ENCODE measurements at regions not wholly inside any gene's neighbourhood (a gene's known extent, or its start where the extent isn't known, plus 50 kb on each side); places are given as distances from the start of the nearest gene placed in this dataset.

DNA sequence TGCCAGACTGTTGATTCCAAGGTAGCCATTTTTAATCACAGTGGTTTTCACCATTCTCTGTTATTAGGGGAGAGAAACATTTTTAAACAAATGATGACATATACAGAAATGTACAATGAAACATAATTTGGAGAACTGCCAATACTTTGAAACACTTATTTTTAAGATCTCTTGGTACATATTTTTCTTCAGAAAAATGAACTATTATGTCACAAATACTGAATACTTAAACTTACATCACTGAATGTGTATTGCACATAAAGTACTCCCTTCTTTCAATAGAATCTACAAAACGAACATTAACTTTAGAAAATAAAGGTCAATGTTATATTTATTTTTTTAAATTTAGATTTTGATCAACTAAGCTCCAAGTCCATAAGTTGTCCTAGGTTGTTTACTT is 71.7 kb upstream of the CPNE8 start:
- TF ChIP-seq POLR2AphosphoS5 (IDR thresholded peaks at IDR 0.05) (no peak), CTCF (IDR thresholded peaks at IDR 0.05) (no peak)

Data from transverse colon (tissue), 4 donors.